NCI-H524 treated with DMSO at 0.1 percent for 48 hours (cell line): ENCODE measurements at regions not wholly inside any gene's neighbourhood (a gene's known extent, or its start where the extent isn't known, plus 50 kb on each side); places are given as distances from the start of the nearest gene placed in this dataset.

Experiments
- DNase-seq: peaks from one replicate; lab custom pipeline; 2025; lab: John Stamatoyannopoulos, UW

- DNase-seq, result no peak
Measured at GRCh38 chr22:48144318-48144717, 1381.9 kb downstream of the TBC1D22A start.

GRCh38 chr22:48143856-48144255 lies 1381.4 kb downstream of the TBC1D22A start:
- DNase-seq, result no peak

- DNase-seq, result no peak
Measured at GRCh38 chr22:48142388-48142787, 1379.9 kb downstream of the TBC1D22A start.

GRCh38 chr22:48141301-48141700 lies 1378.9 kb downstream of the TBC1D22A start:
- no peak for DNase-seq

- DNase-seq, result no peak
Measured at GRCh38 chr22:48140261-48140813, 1377.9 kb downstream of the TBC1D22A start.

- DNase-seq, result no peak
Measured at GRCh38 chr22:48139776-48140175, 1377.3 kb downstream of the TBC1D22A start.

GRCh38 chr22:48138855-48139254 lies 1376.4 kb downstream of the TBC1D22A start:
- no peak for DNase-seq

GRCh38 chr22:48138427-48138826 lies 1376.0 kb downstream of the TBC1D22A start:
- DNase-seq, result no peak

GRCh38 chr22:48137640-48138039 lies 1375.2 kb downstream of the TBC1D22A start:
- no peak for DNase-seq

- DNase-seq, result no peak
Measured at GRCh38 chr22:48135592-48135991, 1373.1 kb downstream of the TBC1D22A start.

GRCh38 chr22:48125416-48125815 lies 1363.0 kb downstream of the TBC1D22A start:
- DNase-seq, result no peak

- DNase-seq, result no peak
Measured at GRCh38 chr22:48121984-48122383, 1359.5 kb downstream of the TBC1D22A start.

GRCh38 chr22:48118654-48119053 lies 1356.2 kb downstream of the TBC1D22A start:
- DNase-seq, result no peak

- DNase-seq, result no peak
Measured at GRCh38 chr22:48116871-48117270, 1354.4 kb downstream of the TBC1D22A start.

- DNase-seq, result no peak
Measured at GRCh38 chr22:48112687-48113521, 1350.5 kb downstream of the TBC1D22A start.

- no peak for DNase-seq
Measured at GRCh38 chr22:48106715-48107259, 1344.3 kb downstream of the TBC1D22A start.

- no peak for DNase-seq
Measured at GRCh38 chr22:48106215-48106614, 1343.8 kb downstream of the TBC1D22A start.

GRCh38 chr22:48105259-48105658 lies 1342.8 kb downstream of the TBC1D22A start:
- DNase-seq, result no peak

- no peak for DNase-seq
Measured at GRCh38 chr22:48104766-48105165, 1342.3 kb downstream of the TBC1D22A start.

- no peak for DNase-seq
Measured at GRCh38 chr22:48104102-48104738, 1341.8 kb downstream of the TBC1D22A start.

- DNase-seq, result no peak
Measured at GRCh38 chr22:48103126-48103875, 1340.9 kb downstream of the TBC1D22A start.

- no peak for DNase-seq
Measured at GRCh38 chr22:48102581-48102980, 1340.1 kb downstream of the TBC1D22A start.
